ENCODE measurements at regions not wholly inside any gene's neighbourhood (a gene's known extent, or its start where the extent isn't known, plus 50 kb on each side); places are given as distances from the start of the nearest gene placed in this dataset.
"Not testable (repeated sequence)": the region's sequence is repeated elsewhere in the genome, so short reads cannot be mapped to it uniquely, and the experiment has no call there.

- DNase-seq (ENCODE audit: low read depth in 3 of 3): no peak
Observed at GRCh38 chr16:65807858-65808257, 558.6 kb upstream of the CDH5 start.

DNA sequence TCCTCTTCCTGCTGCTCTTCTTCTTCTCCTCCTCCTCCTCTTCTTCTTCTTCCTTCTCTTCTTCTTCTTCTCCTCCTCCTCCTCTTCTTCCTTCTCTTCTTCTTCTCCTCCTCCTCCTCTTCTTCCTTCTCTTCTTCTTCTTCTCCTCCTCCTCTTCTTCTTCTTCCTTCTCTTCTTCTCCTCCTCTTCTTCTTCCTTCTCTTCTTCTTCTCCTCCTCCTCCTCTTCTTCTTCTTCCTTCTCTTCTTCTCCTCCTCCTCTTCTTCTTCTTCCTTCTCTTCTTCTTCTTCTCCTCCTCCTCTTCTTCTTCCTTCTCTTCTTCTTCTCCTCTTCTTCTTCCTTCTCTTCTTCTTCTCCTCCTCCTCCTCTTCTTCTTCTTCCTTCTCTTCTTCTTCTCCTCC, 560.8 kb upstream of the CDH5 start:
- not testable (repeated sequence) for DNase-seq (ENCODE audit: low read depth in 3 of 3)

GRCh38 chr16:65796481-65796880, 570.0 kb upstream of the CDH5 start:
- DNase-seq (ENCODE audit: low read depth in 3 of 3): no peak

DNA sequence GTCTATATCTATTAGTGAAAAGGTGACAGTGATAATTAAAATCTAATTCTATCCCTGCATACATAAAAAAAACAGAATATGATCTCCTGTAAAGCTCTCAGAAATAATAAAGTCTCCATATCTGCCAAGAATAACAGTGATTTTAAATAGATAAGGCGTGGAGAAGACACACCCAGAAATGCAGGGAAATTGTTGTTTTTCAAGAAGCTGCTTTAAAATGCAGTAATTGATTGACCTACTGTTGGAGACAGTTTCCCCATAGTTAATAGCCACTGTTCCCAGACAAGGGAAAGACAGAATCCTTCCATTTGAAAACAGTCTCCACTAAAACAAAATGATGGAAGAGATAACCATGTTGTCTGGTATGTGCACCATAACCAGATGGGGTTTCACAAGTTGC, 571.5 kb upstream of the CDH5 start:
- DNase-seq (ENCODE audit: low read depth in 3 of 3): no peak

GRCh38 chr16:65793781-65794180, 572.7 kb upstream of the CDH5 start:
- DNase-seq (ENCODE audit: low read depth in 3 of 3): no peak

DNA sequence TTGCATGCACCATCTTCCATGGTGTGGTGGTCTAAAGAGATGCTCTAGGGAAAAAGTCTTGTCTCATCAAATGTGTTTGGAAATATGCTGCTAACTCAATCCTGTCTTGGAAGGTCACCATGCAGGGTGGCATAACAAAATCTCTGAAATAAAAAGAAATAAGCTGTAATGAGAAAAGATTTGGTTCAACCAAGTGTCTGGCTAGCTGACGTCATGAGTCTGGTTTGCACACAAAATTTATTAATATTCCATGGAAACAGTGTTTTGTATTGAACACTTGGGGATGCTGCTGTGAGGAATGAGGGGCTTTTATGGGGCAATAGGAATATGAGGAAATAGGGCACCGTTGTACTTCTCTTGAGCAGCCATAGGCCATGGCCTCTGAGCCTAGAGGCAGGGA, 575.7 kb upstream of the CDH5 start:
- DNase-seq (ENCODE audit: low read depth in 3 of 3): no peak

DNA sequence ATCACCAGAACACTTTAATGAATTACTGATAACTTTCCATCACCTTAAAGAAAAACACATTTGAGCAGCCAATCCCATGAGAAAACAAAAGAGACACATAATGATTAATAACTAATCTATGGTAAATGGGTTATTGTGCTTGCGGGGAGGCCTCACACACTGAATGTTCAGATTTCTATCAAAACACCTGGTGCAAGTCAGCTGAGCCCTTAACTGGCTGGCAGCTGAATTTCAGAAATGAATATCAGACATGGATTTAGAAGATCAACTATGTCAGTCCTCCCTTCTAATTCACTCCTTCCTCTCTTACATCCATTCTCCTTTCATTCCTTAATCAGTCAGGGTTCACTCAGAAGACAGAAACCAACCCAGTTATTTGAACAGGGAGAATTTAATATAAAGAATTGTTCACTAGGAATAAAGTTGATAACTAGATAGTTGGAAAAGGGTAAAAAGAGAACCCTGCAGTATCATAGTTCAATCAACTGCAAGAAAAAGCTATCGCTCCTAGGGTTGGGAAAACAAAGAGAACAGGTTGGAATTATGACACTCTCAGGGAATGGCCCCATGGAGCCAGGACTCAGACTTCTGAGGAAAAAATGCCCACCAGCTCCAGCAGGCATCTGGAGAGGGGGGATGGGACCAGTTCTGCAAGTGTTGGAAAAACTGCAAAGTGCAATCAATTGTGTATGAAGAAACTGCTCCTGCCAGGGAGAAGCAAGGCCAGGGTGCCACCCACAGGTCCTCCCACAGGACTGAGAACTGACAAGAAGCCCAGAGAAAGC, 577.1 kb upstream of the CDH5 start:
- DNase-seq (ENCODE audit: low read depth in 3 of 3): no peak

DNA sequence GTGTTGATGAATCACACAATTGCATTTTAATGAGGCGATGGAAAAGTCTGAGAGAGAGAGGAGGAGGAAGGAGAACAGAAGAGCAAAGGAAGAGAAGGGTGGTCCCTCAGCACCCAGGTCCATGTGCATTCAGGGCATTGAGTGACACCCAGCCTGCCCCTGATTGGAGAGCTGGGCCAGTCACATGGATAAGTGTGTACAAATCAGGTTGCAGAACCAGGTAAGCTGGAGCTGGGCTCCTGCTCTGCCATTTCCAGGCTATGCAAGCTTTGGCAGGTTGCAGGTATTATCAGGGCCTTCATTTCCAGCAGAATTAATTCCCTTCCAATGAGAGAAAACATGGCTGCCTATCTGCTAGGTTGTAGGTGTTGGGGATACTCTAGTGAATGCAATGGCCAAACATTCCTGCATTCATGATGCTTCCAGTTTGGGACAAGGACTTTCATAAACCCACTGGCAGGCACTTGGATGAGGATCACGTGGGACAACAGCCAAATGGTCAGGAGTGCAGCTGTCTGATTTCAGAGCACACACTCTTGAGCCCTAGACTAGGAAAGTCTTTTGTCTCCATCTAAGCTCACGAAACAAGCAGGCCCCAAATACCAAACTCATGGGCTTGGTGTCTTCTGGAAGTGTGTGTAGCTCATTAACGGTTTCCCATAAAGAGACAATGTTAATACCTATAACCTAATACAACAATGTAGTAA, 577.9 kb upstream of the CDH5 start:
- DNase-seq (ENCODE audit: low read depth in 3 of 3): no peak

DNA sequence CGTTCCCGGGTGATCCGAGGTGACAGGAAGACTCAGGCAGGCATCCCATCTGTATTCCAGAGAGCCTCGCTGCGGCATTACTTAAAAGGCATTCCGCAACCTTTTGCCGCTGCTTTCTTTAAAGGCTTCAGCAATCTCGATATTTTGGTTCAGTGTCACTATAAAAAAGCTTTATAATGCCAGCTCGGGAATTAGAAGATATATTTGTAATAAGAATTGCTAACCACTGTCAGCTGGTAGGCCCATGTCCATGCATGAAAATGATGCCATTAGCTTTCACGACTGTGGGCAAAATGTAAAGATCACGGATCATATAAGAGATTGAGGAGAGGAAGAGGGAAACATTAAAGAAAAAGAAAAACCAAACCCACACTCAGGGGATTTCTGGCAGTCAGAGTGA, 578.6 kb upstream of the CDH5 start:
- no peak for DNase-seq (ENCODE audit: low read depth in 3 of 3)

DNA sequence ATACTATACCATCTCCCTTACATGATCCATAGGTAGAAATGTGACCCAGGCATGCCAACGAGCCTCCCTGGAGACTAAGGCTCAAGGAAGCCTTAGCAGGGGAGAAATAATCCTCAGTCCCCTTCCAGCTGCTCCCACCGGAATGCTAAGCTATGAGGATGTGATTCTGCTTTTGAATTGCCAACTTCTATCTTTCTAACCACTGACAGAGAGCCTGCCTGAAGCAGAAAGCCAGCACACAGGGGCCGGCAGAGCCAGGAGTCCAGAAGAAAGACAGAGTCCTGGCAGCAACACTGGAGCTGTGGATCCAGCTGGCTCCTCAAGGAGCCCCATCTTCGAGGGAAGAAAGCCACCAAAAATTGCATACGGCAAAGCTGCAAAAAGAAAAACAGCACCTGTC, 579.6 kb upstream of the CDH5 start:
- no peak for DNase-seq (ENCODE audit: low read depth in 3 of 3)

DNA sequence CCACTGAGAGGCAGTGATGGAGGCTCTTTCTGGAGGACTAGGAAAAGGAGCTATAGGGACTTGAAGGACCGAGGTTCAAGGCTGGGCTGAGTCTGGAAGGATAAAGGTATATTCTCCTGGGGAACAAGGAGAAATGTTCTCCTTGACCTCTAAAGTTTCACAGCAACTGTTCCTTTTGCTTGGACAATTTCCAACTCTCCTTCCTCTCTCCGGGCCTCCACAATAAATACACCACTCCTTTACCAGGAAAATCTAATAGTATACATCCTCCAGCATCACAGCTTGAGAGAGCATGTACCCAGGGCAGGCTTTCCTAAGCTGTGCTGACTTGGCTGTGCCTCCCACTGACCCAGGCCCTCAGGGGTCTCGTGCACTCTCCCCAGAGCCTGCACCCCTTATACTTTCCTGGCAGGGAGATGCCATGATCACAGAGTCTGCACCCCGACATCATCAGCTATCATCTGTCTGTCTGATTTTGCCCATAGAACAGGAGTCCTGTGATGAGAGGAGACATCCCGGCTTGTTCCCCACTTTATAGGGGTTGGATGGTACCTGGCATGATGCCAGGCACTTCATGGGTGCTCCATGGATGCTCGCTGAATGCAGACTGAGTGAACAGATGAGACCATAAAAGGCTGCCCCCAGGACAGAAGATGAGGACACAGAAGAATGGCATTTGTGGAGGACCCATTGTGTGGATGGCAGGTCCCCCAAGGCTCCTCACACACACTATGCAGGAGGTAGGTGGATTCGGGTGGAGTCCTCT, 582.6 kb upstream of the CDH5 start:
- DNase-seq (ENCODE audit: low read depth in 3 of 3): no peak

GRCh38 chr16:65782611-65783600, 583.6 kb upstream of the CDH5 start:
- DNase-seq (ENCODE audit: low read depth in 3 of 3): no peak

- no peak for DNase-seq (ENCODE audit: low read depth in 3 of 3)
Observed at GRCh38 chr16:65781855-65782254, 584.6 kb upstream of the CDH5 start.

DNA sequence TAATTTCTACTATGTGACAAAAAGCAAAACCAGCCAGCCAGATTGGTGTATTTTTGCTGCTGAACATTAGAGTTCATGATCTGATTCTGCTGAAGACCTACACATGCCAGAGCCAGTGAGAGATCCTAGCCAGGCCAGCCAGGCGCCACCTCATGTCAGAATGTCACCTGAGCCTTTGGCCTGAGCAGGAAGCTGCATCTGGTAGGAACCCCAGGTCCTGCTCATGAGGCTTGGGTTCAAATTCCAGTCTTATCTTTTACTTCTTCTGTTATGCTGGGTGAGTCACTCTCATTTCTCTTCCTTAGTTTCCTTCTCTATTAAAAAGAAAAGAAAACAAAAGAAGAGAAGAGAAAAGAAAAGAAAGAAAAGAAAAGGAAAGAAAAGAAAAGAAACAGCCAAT, 585.1 kb upstream of the CDH5 start:
- DNase-seq (ENCODE audit: low read depth in 3 of 3): no peak

- DNase-seq (ENCODE audit: low read depth in 3 of 3): no peak
Observed at GRCh38 chr16:65779201-65779600, 587.3 kb upstream of the CDH5 start.

GRCh38 chr16:65776639-65777183, 589.8 kb upstream of the CDH5 start:
- no peak for DNase-seq (ENCODE audit: low read depth in 3 of 3)

GRCh38 chr16:65775829-65776228, 590.7 kb upstream of the CDH5 start:
- no peak for DNase-seq (ENCODE audit: low read depth in 3 of 3)

DNA sequence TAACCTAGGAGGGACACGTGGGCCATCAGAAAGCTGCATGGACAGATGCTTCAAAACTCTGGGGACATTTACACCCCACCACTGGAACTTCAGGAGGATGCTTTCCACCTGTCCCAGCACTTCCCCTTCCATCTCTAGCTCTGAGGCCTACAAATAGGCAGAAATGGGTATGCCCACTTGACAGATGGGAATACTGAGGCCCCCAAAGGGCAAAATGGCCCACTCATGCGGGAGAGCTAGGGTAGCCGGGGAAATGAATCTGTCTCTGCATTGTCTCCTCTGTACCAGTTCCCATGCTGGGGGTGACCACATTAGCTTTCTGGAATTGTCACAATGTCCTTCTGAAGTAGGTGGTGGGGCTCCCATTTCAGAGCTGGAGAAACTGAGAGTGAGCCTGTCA, 592.1 kb upstream of the CDH5 start:
- no peak for DNase-seq (ENCODE audit: low read depth in 3 of 3)

DNA sequence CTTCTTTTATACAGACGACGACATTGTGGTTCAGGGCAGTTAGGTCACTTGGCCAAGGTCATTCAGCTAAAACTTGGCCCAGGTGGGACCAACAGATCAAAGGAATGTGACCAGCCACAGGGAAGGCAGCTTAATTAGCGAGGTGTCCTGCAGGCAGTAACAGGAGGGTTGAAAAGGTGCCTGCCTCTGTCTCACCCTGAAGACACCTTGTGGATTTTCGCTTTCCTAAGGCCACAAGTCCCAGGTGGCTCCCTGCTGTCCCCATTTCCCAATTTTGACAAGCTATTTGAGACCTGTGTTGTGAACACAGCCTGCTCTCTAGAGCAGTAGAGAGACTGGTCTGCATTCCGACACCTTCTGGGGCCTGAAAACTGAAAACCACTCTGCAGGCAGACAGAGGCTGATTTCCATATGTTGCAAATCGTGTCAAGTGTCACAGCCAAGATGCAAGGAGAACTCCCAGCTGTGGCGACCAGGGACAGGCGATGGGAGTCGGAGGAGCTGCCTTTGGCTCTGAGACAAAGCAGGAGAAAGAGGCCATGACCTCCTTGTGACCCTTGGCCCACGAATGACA, 593.1 kb upstream of the CDH5 start:
- DNase-seq (ENCODE audit: low read depth in 3 of 3): no peak

DNA sequence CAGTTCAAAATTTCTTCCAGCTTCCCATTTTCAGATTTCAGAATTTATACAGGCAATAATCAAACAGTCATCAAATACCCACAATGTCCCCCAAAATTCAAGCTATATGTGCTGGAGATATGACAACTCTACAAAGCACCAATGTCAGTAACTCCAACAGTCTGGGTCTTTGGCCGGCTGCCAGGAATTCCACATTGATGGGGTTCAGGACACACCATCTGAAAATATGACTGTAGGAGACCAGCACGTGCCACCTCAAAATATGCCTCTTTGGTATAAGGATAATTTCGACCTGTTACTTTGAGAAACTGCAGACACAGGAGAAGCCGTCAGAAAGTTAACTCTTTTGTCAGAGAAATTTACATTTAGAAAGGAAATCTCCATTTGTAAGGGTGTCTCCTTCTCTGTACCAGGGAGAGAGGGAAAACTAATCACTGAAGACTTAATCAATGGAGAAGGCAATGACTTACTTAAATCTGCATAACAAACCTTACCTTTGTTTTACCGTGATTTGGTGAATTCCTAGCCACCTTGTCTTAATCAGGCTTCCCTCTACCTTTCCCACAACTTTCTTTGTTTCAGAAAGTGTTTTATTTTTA, 594.3 kb upstream of the CDH5 start:
- no peak for DNase-seq (ENCODE audit: low read depth in 3 of 3)

All from stimulated activated CD4-positive, alpha-beta T cell treated with anti-CD3 and anti-CD28 coated beads, TNF-alpha, amount 100 ng/mL, for 4 hours (primary cell).